NT2/D1 (cell line): ENCODE measurements at regions not wholly inside any gene's neighbourhood (a gene's known extent, or its start where the extent isn't known, plus 50 kb on each side); places are given as distances from the start of the nearest gene placed in this dataset.

ENCODE experiments used
- SUZ12 ChIP-seq: IDR thresholded peaks from 2 replicates; pipeline ENCODE4 v1.6.1; 2011; ENCODE audit not compliant: insufficient read length, insufficient read depth; ENCODE audit errors: extremely low read depth
- YY1 ChIP-seq: IDR thresholded peaks from 2 replicates; pipeline ENCODE4 v1.6.1; 2011; ENCODE audit not compliant: insufficient read length, insufficient read depth
- ZNF274 ChIP-seq: IDR thresholded peaks from 2 replicates; pipeline ENCODE4 v1.6.1; 2011; ENCODE audit warnings: mild to moderate bottlenecking, low read depth, low read length

DNA sequence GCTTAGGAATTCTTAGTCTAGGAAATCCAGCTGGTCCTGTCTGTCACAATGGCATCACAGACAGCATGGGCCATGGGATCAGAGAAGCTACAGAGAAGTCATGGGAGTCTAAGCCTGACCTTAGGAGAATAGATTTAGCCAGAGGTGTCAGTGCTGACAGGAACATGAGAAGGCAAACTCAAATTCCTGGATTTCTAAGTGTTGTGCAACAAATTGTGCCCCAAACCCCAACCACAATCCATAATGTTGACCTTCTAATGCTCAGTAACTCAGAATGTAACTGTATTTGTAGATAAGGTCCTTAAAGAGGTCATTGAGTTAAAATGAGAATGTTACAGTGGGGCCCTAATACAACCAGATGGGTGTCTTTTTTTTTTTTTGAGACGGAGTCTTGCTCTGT is 95.9 kb upstream of the RHOBTB1 start:
- TF ChIP-seq YY1 (no peak), SUZ12 (no peak), ZNF274 (no peak)
